Activated naive CD4-positive, alpha-beta T cell treated with anti-CD3 and anti-CD28 coated beads for 36 hours (primary cell): ENCODE measurements at regions not wholly inside any gene's neighbourhood (a gene's known extent, or its start where the extent isn't known, plus 50 kb on each side); places are given as distances from the start of the nearest gene placed in this dataset.

Source experiments
- CTCF ChIA-PET: fragments of 350-600 bp; sonication (Branson Sonifier 250); formaldehyde crosslinking; loops from one replicate; lab custom pipeline; 2021; ENCODE audit warnings: antibody characterized with exemption; lab: Charles Lee
- DNase-seq: peaks from one replicate; pipeline ENCODE4 v3.0.0-alpha.2; 2020
- H3K27ac Mint-ChIP-seq: one replicate; pipeline ENCODE4 v1.8.0; 2021; ENCODE audit warnings: mild to moderate bottlenecking, mixed read lengths
- H3K27me3 Mint-ChIP-seq: one replicate; pipeline ENCODE4 v1.8.0; 2021; ENCODE audit warnings: low read depth, mixed read lengths
- H3K36me3 Mint-ChIP-seq: one replicate; pipeline ENCODE4 v1.8.0; 2021; ENCODE audit warnings: low read depth, mixed read lengths
- H3K4me1 Mint-ChIP-seq: one replicate; pipeline ENCODE4 v1.8.0; 2021; ENCODE audit warnings: low read depth, mixed read lengths
- H3K4me3 Mint-ChIP-seq: one replicate; pipeline ENCODE4 v1.8.0; 2021; ENCODE audit warnings: mild to moderate bottlenecking, moderate library complexity, mixed read lengths
- H3K9me3 Mint-ChIP-seq: one replicate; pipeline ENCODE4 v1.8.0; 2021; ENCODE audit warnings: mixed read lengths
- intact Hi-C: fragments of 100-400 bp; cut with micrococcal nuclease; formaldehyde crosslinking; loops from one replicate; pipeline ENCODE4 v1.15.1; 2023

- CTCF ChIA-PET = no interaction called here
- no peak for DNase-seq
- Mint-ChIP-seq H3K27me3 (no peaks in the 10 kb centered on the region), H3K4me3 (no peak overlapping the region), H3K27ac (no peak overlapping the region), H3K36me3 (no peaks in the 10 kb centered on the region), H3K4me1 (no peaks in the 10 kb centered on the region), H3K9me3 (no peaks in the 10 kb centered on the region)
- intact Hi-C loops = no loop called here
These were observed 118.9 kb downstream of the IRS1 start for GRCh38 chr2:226680719-226681118.

- intact Hi-C loops = no loop called here
- CTCF ChIA-PET = interaction anchor here (0.6 kb wide), 1 partner anchor 337 kb away, joined by 3 read pairs; no protein-coding TSS in a partner anchor
- no peak for DNase-seq
- H3K4me1 Mint-ChIP-seq = no peaks in the 10 kb centered on the region
- no peak overlapping the region for H3K4me3 Mint-ChIP-seq
- no peaks in the 10 kb centered on the region for H3K9me3 Mint-ChIP-seq
- no peaks in the 10 kb centered on the region for H3K36me3 Mint-ChIP-seq
- no peak overlapping the region for H3K27ac Mint-ChIP-seq
- H3K27me3 Mint-ChIP-seq = peaks cover 3% of the 10 kb centered on the region
These were observed 120.1 kb downstream of the IRS1 start for GRCh38 chr2:226679389-226680065.

- Mint-ChIP-seq H3K4me3 (no peak overlapping the region), H3K9me3 (no peaks in the 10 kb centered on the region), H3K27ac (no peak overlapping the region), H3K27me3 (peaks cover 7% of the 10 kb centered on the region), H3K4me1 (no peaks in the 10 kb centered on the region), H3K36me3 (no peaks in the 10 kb centered on the region)
- intact Hi-C loops = no loop called here
- no peak for DNase-seq
- CTCF ChIA-PET = no interaction called here
These were observed 121.2 kb downstream of the IRS1 start for GRCh38 chr2:226678422-226678821.

GRCh38 chr2:226677080-226677479 is 122.5 kb downstream of the IRS1 start:
- H3K4me3 Mint-ChIP-seq = no peak overlapping the region
- intact Hi-C loops = no loop called here

GRCh38 chr2:226676618-226677017 is 123.0 kb downstream of the IRS1 start:
- intact Hi-C loops = no loop called here
- H3K4me1 Mint-ChIP-seq = peaks cover 5% of the 10 kb centered on the region
- no peak overlapping the region for H3K27ac Mint-ChIP-seq
- peaks cover 7% of the 10 kb centered on the region for H3K27me3 Mint-ChIP-seq
- CTCF ChIA-PET = no interaction called here
- no peak for DNase-seq
- no peak overlapping the region for H3K4me3 Mint-ChIP-seq
- H3K36me3 Mint-ChIP-seq = no peaks in the 10 kb centered on the region
- H3K9me3 Mint-ChIP-seq = no peaks in the 10 kb centered on the region

More at GRCh38 chr2:226677080-226677479, 122.5 kb downstream of the IRS1 start:
- H3K9me3 Mint-ChIP-seq = no peaks in the 10 kb centered on the region
- no peak overlapping the region for H3K27ac Mint-ChIP-seq
- CTCF ChIA-PET = no interaction called here
- H3K27me3 Mint-ChIP-seq = peaks cover 7% of the 10 kb centered on the region
- DNase-seq = no peak
- no peaks in the 10 kb centered on the region for H3K36me3 Mint-ChIP-seq
- H3K4me1 Mint-ChIP-seq = peaks cover 5% of the 10 kb centered on the region

- no peak overlapping the region for H3K4me3 Mint-ChIP-seq
- H3K4me1 Mint-ChIP-seq = peaks cover 5% of the 10 kb centered on the region
- intact Hi-C loops = no loop called here
- H3K9me3 Mint-ChIP-seq = no peaks in the 10 kb centered on the region
- no peaks in the 10 kb centered on the region for H3K36me3 Mint-ChIP-seq
- DNase-seq = no peak
- CTCF ChIA-PET = no interaction called here
- H3K27me3 Mint-ChIP-seq = peaks cover 12% of the 10 kb centered on the region
- H3K27ac Mint-ChIP-seq = no peak overlapping the region
These were observed 125.5 kb downstream of the IRS1 start for GRCh38 chr2:226674123-226674522.

- H3K4me3 Mint-ChIP-seq = no peak overlapping the region
- CTCF ChIA-PET = no interaction called here
- intact Hi-C loops = no loop called here
- H3K36me3 Mint-ChIP-seq = no peaks in the 10 kb centered on the region
- peaks cover 13% of the 10 kb centered on the region for H3K27me3 Mint-ChIP-seq
- DNase-seq = peak; percentile 5
- no peak overlapping the region for H3K27ac Mint-ChIP-seq
- H3K9me3 Mint-ChIP-seq = no peaks in the 10 kb centered on the region
- H3K4me1 Mint-ChIP-seq = peaks cover 5% of the 10 kb centered on the region
These were observed 126.3 kb downstream of the IRS1 start for GRCh38 chr2:226673314-226673723.

GRCh38 chr2:226671141-226671676 is 128.4 kb downstream of the IRS1 start:
- Mint-ChIP-seq H3K4me3 (no peak overlapping the region), H3K36me3 (no peaks in the 10 kb centered on the region), H3K27ac (no peak overlapping the region), H3K4me1 (peaks cover 5% of the 10 kb centered on the region), H3K27me3 (peaks cover 13% of the 10 kb centered on the region), H3K9me3 (no peaks in the 10 kb centered on the region)
- no peak for DNase-seq
- intact Hi-C loops = no loop called here
- CTCF ChIA-PET = interaction anchor here (0.6 kb wide), 1 partner anchor 300 kb away, joined by 3 read pairs; no protein-coding TSS in a partner anchor

- Mint-ChIP-seq H3K9me3 (no peaks in the 10 kb centered on the region), H3K27ac (no peak overlapping the region), H3K4me3 (no peak overlapping the region), H3K27me3 (peaks cover 13% of the 10 kb centered on the region), H3K36me3 (no peaks in the 10 kb centered on the region), H3K4me1 (peaks cover 5% of the 10 kb centered on the region)
- intact Hi-C loops = no loop called here
- DNase-seq = no peak
- CTCF ChIA-PET = no interaction called here
These were observed 129.7 kb downstream of the IRS1 start for GRCh38 chr2:226669905-226670304.

- intact Hi-C loops = no loop called here
- Mint-ChIP-seq H3K27ac (no peak overlapping the region), H3K9me3 (no peaks in the 10 kb centered on the region), H3K36me3 (no peaks in the 10 kb centered on the region), H3K4me1 (peaks cover 5% of the 10 kb centered on the region), H3K27me3 (peaks cover 7% of the 10 kb centered on the region), H3K4me3 (no peak overlapping the region)
- DNase-seq = no peak
- CTCF ChIA-PET = no interaction called here
These were observed 130.4 kb downstream of the IRS1 start for GRCh38 chr2:226669249-226669648.

GRCh38 chr2:226667736-226668135 is 131.9 kb downstream of the IRS1 start:
- no peaks in the 10 kb centered on the region for H3K9me3 Mint-ChIP-seq
- peaks cover 6% of the 10 kb centered on the region for H3K27me3 Mint-ChIP-seq
- no peak overlapping the region for H3K27ac Mint-ChIP-seq
- CTCF ChIA-PET = no interaction called here
- no peak overlapping the region for H3K4me3 Mint-ChIP-seq
- no peaks in the 10 kb centered on the region for H3K4me1 Mint-ChIP-seq
- H3K36me3 Mint-ChIP-seq = no peaks in the 10 kb centered on the region
- intact Hi-C loops = no loop called here
- no peak for DNase-seq

- Mint-ChIP-seq H3K9me3 (no peaks in the 10 kb centered on the region), H3K27me3 (peaks cover 6% of the 10 kb centered on the region), H3K36me3 (no peaks in the 10 kb centered on the region), H3K4me1 (no peaks in the 10 kb centered on the region), H3K4me3 (no peak overlapping the region), H3K27ac (no peak overlapping the region)
- intact Hi-C loops = no loop called here
- no peak for DNase-seq
- CTCF ChIA-PET = no interaction called here
These were observed 134.3 kb downstream of the IRS1 start for GRCh38 chr2:226665306-226665831.

- CTCF ChIA-PET = no interaction called here
- H3K27ac Mint-ChIP-seq = no peak overlapping the region
- no peaks in the 10 kb centered on the region for H3K4me1 Mint-ChIP-seq
These were observed 135.0 kb downstream of the IRS1 start for GRCh38 chr2:226664661-226665060.

More at GRCh38 chr2:226664661-226665060, 135.0 kb downstream of the IRS1 start:
- Mint-ChIP-seq H3K27me3 (peaks cover 3% of the 10 kb centered on the region), H3K4me3 (no peak overlapping the region), H3K36me3 (no peaks in the 10 kb centered on the region), H3K9me3 (no peaks in the 10 kb centered on the region)
- intact Hi-C loops = no loop called here
- no peak for DNase-seq
